Gastrocnemius medialis (tissue), 4 donors: ENCODE measurements at regions not wholly inside any gene's neighbourhood (a gene's known extent, or its start where the extent isn't known, plus 50 kb on each side); places are given as distances from the start of the nearest gene placed in this dataset.

Source experiments
- ATAC-seq, 2 donors: fragments of 150-250 bp; one replicate each; pipeline ENCODE4 v1.9.1; 2016
- DNase-seq, 2 donors: peaks; one replicate each; pipeline ENCODE4 v3.0.0-alpha.2; 2019
- H3K27ac ChIP-seq, 4 donors: fragments of 200-600 bp; sonication (generic); 1 replicate in 1 of 4; 2 replicates in 3 of 4; pipeline ENCODE4 v1.5.1; 2016 to 2018; ENCODE audit warnings: mild to moderate bottlenecking in 2 of 4, moderate library complexity in 1 of 4
- H3K27me3 ChIP-seq, 3 donors: fragments of 200-600 bp; sonication (generic) in 2 of 3; 1 replicate in 1 of 3; 2 replicates in 2 of 3; pipeline versions ENCODE4 v1.5.1 to v1.6.0; 2016 to 2019; ENCODE audit warnings: mild to moderate bottlenecking in 1 of 3, moderate library complexity in 1 of 3
- H3K36me3 ChIP-seq, 2 donors: fragments of 200-600 bp; sonication (generic) in 1 of 2; one replicate each; pipeline ENCODE4 v1.5.1; 2017 to 2018
- H3K4me1 ChIP-seq, 2 donors: fragments of 200-600 bp; sonication (generic) in 1 of 2; one replicate each; pipeline ENCODE4 v1.5.1; 2016 to 2017; ENCODE audit warnings: mild to moderate bottlenecking in 2 of 2
- H3K4me3 ChIP-seq, 4 donors: fragments of 200-600 bp; sonication (generic) in 3 of 4; 1 replicate in 1 of 4; 2 replicates in 3 of 4; pipeline ENCODE4 v1.5.1; 2016 to 2019; ENCODE audit warnings: mild to moderate bottlenecking in 2 of 4
- H3K9me3 ChIP-seq, 3 donors: fragments of 200-600 bp; sonication (generic) in 2 of 3; 1 replicate in 1 of 3; 2 replicates in 2 of 3; pipeline ENCODE4 v1.5.1; 2016 to 2019
- POLR2A ChIP-seq, 2 donors: fragments of 450-650 bp; IDR thresholded peaks; one replicate each; pipeline ENCODE4 v1.6.1; 2017; ENCODE audit warnings: antibody characterized with exemption in 2 of 2, mild to moderate bottlenecking in 2 of 2, moderate library complexity in 2 of 2
- in situ Hi-C, 4 donors: fragments of 200-750 bp; cut with MboI; loops; one replicate each; pipeline versions ENCODE4 v1.15.0 to v1.8.0; 2017; ENCODE audit warnings: low sequenced_read_pairs in 4 of 4
- intact Hi-C: fragments of 100-400 bp; cut with DNase I; formaldehyde crosslinking; loops from one replicate; pipeline ENCODE4 v1.15.1; 2023; ENCODE audit warnings: low total_unique reads
- TF ChIP-seq, protein P1 (sequence below), 5 experiments: fragments of 450-650 bp in 3 of 5; fragments of 200-600 bp in 2 of 5; sonication (generic) in 2 of 5; IDR thresholded peaks in 4 of 5; conservative IDR thresholded peaks in 1 of 5; 1 replicate in 4 of 5; 2 replicates in 1 of 5; pipeline ENCODE4 v1.5.1; 2016 to 2019; ENCODE audit warnings: antibody characterized with exemption in 5 of 5, mild to moderate bottlenecking in 3 of 5, moderate library complexity in 3 of 5

DNA sequence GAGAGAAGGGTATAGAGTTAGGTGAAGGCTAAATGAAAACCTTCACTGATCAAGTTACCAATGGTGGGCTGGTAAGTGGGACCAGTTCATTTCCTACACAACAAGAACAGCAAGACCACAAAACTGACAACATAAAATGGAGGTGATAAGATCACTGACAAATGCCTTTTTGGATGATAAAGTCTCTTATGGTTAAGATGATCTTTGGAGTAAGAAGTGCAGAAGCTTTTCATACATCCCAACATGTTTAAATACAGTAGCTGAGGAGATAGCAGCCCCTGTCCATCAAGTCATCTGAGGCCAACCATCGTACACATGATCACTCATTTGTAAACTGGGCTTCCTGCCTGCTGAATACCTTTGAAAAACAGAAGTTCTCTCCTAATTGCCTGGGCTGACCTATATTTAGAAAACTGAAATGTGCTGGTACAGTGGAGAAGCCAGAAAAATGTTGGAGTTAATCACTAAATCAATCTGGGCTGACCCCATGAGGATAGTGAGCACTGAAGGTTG is 259.0 kb upstream of the ZFHX3 start:
- no peak for ATAC-seq
- TF ChIP-seq POLR2A (IDR thresholded peaks at IDR 0.05), result no peak
- TF ChIP-seq, protein P1, sequence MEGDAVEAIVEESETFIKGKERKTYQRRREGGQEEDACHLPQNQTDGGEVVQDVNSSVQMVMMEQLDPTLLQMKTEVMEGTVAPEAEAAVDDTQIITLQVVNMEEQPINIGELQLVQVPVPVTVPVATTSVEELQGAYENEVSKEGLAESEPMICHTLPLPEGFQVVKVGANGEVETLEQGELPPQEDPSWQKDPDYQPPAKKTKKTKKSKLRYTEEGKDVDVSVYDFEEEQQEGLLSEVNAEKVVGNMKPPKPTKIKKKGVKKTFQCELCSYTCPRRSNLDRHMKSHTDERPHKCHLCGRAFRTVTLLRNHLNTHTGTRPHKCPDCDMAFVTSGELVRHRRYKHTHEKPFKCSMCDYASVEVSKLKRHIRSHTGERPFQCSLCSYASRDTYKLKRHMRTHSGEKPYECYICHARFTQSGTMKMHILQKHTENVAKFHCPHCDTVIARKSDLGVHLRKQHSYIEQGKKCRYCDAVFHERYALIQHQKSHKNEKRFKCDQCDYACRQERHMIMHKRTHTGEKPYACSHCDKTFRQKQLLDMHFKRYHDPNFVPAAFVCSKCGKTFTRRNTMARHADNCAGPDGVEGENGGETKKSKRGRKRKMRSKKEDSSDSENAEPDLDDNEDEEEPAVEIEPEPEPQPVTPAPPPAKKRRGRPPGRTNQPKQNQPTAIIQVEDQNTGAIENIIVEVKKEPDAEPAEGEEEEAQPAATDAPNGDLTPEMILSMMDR (IDR thresholded peaks at IDR 0.05 in 4 of 5, conservative IDR thresholded peaks at IDR 0.05 in 1 of 5), result no peak
- Histone ChIP-seq H3K9me3 (no peaks in the 10 kb centered on the region), H3K4me3 (no peak overlapping the region), H3K27me3 (no peaks in the 10 kb centered on the region), H3K36me3 (no peaks in the 10 kb centered on the region), H3K27ac (no peak overlapping the region), H3K4me1 (no peaks in the 10 kb centered on the region)
- intact Hi-C loops, result no loop called here
- in situ Hi-C loops, result no loop called here
- no peak for DNase-seq

DNA sequence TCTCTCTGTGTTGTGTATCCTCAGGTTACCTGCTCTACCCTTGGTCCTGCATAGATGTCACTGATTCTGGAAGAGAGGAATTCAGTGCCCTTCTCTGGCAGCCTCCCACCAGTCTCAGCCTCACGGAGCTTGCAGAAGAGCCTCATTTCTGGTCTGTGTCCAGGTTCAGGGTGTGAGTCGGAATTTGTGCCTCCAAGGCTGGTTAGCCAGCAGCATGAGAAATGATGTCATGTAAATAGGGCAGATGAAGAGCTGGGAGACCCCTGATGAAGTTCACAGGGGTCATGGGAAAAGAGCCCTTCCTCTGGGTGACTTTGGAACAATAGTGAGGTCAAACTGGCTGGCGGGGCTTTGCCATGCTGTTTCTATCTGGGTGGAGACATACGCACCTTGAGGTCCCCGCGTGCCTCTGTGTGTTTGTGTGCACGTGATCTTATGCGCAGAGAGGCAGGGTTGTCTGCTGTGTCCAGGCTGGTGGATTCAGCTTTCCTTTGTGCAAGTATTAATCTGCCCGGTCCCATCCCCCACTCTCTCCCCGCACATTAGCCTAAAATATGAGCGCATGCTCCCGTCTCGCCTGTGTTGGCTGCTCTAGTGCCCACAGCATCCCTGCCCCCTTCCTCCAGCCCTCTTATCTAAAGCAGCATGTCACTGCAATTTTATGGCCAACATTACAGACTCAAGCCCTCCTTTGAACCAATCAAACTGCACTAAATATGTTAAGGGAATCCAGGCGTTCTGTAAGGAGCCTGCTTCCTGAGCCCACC is 256.3 kb upstream of the ZFHX3 start:
- no peaks in the 10 kb centered on the region for H3K4me1 ChIP-seq
- intact Hi-C loops (no loop called here), in situ Hi-C loops (no loop called here)
- H3K27ac ChIP-seq, result no peak overlapping the region
- DNase-seq (no peak), ATAC-seq (no peak)
- no peaks in the 10 kb centered on the region for H3K36me3 ChIP-seq
- no peaks in the 10 kb centered on the region for H3K9me3 ChIP-seq
- TF ChIP-seq POLR2A (IDR thresholded peaks at IDR 0.05), result no peak
- TF ChIP-seq, protein P1 (IDR thresholded peaks at IDR 0.05 in 4 of 5, conservative IDR thresholded peaks at IDR 0.05 in 1 of 5), result no peak
- H3K4me3 ChIP-seq, result no peak overlapping the region
- no peaks in the 10 kb centered on the region for H3K27me3 ChIP-seq

DNA sequence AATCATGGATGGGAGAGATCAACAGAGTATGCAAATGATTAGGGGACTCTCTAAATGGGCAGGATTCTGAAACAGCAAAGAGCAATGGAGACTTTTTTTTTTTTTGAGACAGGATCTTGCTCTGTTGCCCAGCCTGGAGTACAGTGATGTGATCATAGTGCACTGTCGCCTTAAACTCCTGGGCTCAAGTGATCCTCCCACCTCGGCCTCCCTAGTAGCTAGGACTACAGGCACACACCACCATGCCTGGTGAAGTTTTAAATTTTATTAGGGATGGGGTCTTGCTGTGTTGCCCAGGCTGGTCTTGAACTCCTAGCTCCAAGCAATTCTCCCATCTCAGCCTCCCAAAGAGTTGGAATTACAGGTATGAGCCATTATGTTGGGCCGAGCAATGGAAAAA is 255.0 kb upstream of the ZFHX3 start:
- in situ Hi-C loops, result no loop called here
- DNase-seq, result no peak

DNA sequence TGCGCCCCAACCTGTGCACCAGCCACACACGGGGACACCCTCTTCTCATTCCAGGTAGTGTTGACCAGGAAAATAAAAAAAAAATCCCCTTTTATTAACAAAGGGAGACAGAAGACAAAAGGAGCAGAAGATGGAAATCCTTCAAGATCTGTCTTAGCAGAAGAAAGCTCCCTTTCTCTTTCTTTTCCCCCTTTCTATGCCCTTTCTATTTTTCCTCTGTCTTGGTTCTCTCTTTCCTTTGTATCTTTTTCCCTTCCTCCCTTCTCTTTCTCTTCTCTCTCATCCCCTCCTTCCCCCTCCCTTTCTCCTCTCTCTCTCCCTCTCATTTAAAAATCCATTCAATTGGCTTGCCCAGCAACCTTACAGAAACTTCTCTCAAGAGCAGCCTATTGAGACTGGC is 254.1 kb upstream of the ZFHX3 start:
- Histone ChIP-seq H3K4me1 (no peaks in the 10 kb centered on the region), H3K27me3 (no peaks in the 10 kb centered on the region), H3K4me3 (no peak overlapping the region), H3K9me3 (no peaks in the 10 kb centered on the region), H3K27ac (no peak overlapping the region), H3K36me3 (no peaks in the 10 kb centered on the region)
- ATAC-seq (no peak), DNase-seq (no peak)
- intact Hi-C loops, result no loop called here
- in situ Hi-C loops, result no loop called here
- no peak for TF ChIP-seq POLR2A (IDR thresholded peaks at IDR 0.05)
- TF ChIP-seq, protein P1 (IDR thresholded peaks at IDR 0.05 in 4 of 5, conservative IDR thresholded peaks at IDR 0.05 in 1 of 5), result no peak

More for the DNA sequence above, 255.0 kb upstream of the ZFHX3 start:
- Histone ChIP-seq H3K36me3 (no peaks in the 10 kb centered on the region), H3K4me3 (no peak overlapping the region), H3K27me3 (no peaks in the 10 kb centered on the region), H3K9me3 (no peaks in the 10 kb centered on the region), H3K4me1 (no peaks in the 10 kb centered on the region), H3K27ac (no peak overlapping the region)
- no peak for ATAC-seq
- intact Hi-C loops, result no loop called here
- TF ChIP-seq POLR2A (IDR thresholded peaks at IDR 0.05), result no peak
- TF ChIP-seq, protein P1 (IDR thresholded peaks at IDR 0.05 in 4 of 5, conservative IDR thresholded peaks at IDR 0.05 in 1 of 5), result no peak
